ENCODE measurements at regions not wholly inside any gene's neighbourhood (a gene's known extent, or its start where the extent isn't known, plus 50 kb on each side); places are given as distances from the start of the nearest gene placed in this dataset.

DNA sequence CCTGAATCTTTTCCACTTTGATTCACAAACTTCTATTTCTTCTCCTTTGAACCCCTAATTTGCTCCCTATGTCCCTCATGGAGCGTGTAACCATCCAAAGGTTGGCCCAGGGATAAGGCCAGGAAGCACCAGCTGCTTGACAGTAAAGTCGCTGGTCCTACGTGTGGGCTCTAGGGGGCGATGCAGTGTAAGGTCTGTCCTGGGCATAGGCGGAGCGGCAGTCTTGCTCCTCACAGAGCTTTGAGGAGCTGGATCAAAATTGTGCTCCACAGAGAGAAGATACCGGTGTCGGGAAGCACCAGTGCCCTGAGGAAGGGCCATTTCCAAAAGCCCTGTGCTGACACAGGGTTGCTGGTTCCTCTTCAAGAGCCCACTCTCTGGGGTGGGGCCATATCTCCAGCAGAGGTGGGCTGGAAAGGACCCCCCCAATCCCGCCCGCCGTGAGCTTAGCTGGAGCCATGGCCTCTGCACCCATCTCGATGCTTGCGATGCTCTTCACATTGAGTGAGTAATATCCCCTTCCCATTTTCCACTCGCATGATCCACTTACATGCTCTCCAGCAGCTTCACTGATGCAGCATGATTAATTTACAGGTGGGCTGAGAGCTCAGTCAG is 49.9 kb upstream of the OR4E1 start:
- peaks cover 36% of the 10 kb centered on the region for H3K27me3 ChIP-seq (ENCODE audit: insufficient read depth, low read length)
- no peak overlapping the region for H3K4me3 ChIP-seq (replicated peaks in 1 of 2; ENCODE audit: low read depth in 1 of 2, low read length in 2 of 2)
- BruUV-seq (replicated peaks): no TSS peak
- DNase-seq (ENCODE audit: low read depth, low spot score) (peak; percentile 32), ATAC-seq (peak; percentile 99)
- intact Hi-C loops (cut with micrococcal nuclease): no loop called here
- ChIA-PET CTCF (interaction anchor here (1.1 to 2.6 kb wide), 17 partner anchors 8 to 194 kb away, joined by 3 to 36 read pairs (median 5); no protein-coding TSS in a partner anchor), POLR2A (no interaction called here), RAD21 (ENCODE audit: low non-redundant PET in 1 of 2, low total read pairs in 2 of 2, uncharacterized antibody in 2 of 2, unreplicated experiment in 2 of 2) (no interaction called here)
- no peaks in the 10 kb centered on the region for H3K36me3 ChIP-seq (ENCODE audit: control insufficient read depth in 1 of 2, insufficient read depth in 2 of 2, low read length in 2 of 2)
- H3K4me1 ChIP-seq (ENCODE audit: control insufficient read depth in 1 of 2, insufficient read depth in 2 of 2, low read length in 2 of 2): no peaks in the 10 kb centered on the region
- H3K9me2 ChIP-seq (ENCODE audit: insufficient read depth): no peaks in the 10 kb centered on the region
- H2AFZ ChIP-seq (ENCODE audit: low read depth, low read length, poor library complexity, severe bottlenecking): no peak overlapping the region
- no peak overlapping the region for H3K27ac ChIP-seq (ENCODE audit: low read depth, low read length)
- H3K9me3 ChIP-seq (ENCODE audit: control insufficient read depth in 1 of 2, insufficient read depth in 1 of 2, low read depth in 1 of 2, low read length in 2 of 2): no peaks in the 10 kb centered on the region
- no peaks in the 10 kb centered on the region for H3K79me2 ChIP-seq (ENCODE audit: insufficient read depth, low read length)
- H3K4me2 ChIP-seq (ENCODE audit: low read length): no peak overlapping the region
- TF ChIP-seq, protein P1, sequence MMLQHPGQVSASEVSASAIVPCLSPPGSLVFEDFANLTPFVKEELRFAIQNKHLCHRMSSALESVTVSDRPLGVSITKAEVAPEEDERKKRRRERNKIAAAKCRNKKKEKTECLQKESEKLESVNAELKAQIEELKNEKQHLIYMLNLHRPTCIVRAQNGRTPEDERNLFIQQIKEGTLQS (IDR thresholded peaks at IDR 0.05): no peak
- TF ChIP-seq CEBPB (IDR thresholded peaks at IDR 0.05; ENCODE audit: low read depth) (no peak), EZH2phosphoT487 (IDR thresholded peaks at IDR 0.05; ENCODE audit: borderline replicate concordance) (no peak), RAD21 (IDR thresholded peaks at IDR 0.05; ENCODE audit: low read depth) (0 out of 2 replicates have a peak, but pooled peaks have one; percentile 24)
- TF ChIP-seq, protein P2, sequence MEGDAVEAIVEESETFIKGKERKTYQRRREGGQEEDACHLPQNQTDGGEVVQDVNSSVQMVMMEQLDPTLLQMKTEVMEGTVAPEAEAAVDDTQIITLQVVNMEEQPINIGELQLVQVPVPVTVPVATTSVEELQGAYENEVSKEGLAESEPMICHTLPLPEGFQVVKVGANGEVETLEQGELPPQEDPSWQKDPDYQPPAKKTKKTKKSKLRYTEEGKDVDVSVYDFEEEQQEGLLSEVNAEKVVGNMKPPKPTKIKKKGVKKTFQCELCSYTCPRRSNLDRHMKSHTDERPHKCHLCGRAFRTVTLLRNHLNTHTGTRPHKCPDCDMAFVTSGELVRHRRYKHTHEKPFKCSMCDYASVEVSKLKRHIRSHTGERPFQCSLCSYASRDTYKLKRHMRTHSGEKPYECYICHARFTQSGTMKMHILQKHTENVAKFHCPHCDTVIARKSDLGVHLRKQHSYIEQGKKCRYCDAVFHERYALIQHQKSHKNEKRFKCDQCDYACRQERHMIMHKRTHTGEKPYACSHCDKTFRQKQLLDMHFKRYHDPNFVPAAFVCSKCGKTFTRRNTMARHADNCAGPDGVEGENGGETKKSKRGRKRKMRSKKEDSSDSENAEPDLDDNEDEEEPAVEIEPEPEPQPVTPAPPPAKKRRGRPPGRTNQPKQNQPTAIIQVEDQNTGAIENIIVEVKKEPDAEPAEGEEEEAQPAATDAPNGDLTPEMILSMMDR (IDR thresholded peaks at IDR 0.05 in 2 of 3, conservative IDR thresholded peaks at IDR 0.05 in 1 of 3; ENCODE audit: borderline replicate concordance in 1 of 3, insufficient read depth in 1 of 3, low read depth in 2 of 3, low read length in 2 of 3): peak in 2 of 3 experiments; percentile 73 to 86; a peak in 4 of 6 replicates
- no peak overlapping the region for H3K9ac ChIP-seq (ENCODE audit: low read length)
- H4K20me1 ChIP-seq (ENCODE audit: insufficient read depth): no peaks in the 10 kb centered on the region
